IPS DF 4.7 (cell line): ENCODE measurements at regions not wholly inside any gene's neighbourhood (a gene's known extent, or its start where the extent isn't known, plus 50 kb on each side); places are given as distances from the start of the nearest gene placed in this dataset.
"Not testable (repeated sequence)": the region's sequence is repeated elsewhere in the genome, so short reads cannot be mapped to it uniquely, and the experiment has no call there.

Source experiments
- DNase-seq: peaks from one replicate; pipeline ENCODE4 v3.0.0-alpha.2; 2013; ENCODE audit warnings: low spot score; ENCODE audit errors: extremely low read depth

DNA sequence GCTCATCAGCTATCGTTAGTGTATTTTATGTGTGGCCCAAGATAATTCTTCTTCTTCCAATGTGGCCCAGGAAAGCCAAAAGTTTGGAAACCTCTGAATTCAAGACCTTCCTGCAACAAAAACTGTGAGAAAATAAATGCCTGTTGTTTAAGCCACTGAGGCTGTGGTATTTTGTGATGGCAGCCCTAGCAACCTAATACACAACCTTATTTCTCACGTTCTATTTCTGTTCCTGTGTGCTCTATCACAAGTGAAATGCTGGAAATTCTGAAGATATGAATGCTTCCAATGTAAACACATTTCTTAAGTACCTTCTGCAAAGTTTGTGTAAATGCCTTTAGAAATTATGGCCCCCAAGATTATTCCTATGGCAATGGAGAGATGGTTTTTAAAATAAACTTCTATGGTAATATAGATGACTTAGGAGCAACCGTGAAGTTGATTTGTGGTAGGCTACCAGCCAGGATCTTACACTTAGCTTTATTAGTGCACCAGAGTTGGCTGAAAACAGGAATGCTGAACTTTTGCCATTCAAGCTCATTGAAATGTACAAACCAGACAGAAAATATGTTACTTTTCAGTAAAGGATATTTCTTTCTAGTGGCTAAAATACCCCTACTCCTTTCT, 148.0 kb downstream of the USP46 start:
- no peak for DNase-seq

DNA sequence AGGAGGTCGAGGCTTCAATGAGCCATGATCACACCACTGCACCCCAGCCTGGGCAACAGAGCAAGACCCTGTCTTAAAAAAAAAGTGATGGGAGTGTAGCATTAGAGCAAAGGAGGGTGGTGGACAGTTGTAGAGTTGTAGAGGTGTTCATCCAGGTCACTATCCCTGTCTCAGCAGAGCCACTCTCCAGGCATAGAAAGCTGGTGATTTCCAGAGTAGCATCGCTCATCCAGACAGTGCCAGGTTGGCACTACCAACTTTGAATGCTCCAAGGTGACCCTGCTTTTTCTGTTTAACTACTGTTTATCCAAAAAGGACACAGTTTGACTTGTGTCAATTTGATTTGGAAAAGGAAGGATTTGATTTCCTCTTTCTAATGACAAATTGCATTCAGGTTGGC, 147.3 kb downstream of the USP46 start:
- no peak for DNase-seq

GRCh38 chr4:52512291-52512690, 146.8 kb downstream of the USP46 start:
- DNase-seq = no peak

- DNase-seq = not testable (repeated sequence)
Observed at GRCh38 chr4:52522093-52522492, 137.0 kb downstream of the USP46 start.

GRCh38 chr4:52529983-52530382, 129.1 kb downstream of the USP46 start:
- no peak for DNase-seq

DNA sequence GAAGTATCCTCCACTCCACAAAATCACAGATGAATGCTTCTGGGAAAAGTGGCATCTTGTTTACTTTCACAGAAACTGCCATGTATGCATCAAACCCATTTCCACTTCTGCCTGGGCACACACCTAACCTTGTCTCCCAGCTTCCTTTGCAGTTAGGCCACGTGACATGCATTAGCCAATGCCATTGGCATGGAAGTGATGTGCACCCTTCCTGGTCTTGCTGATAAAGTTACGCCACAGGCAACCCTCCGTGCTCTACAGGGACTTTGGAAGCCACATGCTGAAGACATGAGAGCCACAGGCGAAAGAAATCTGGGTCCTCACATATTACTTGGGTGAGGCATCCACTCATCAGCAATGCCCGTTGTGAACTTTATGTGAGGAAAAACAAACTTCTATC, 123.3 kb downstream of the USP46 start:
- DNase-seq = no peak
